Stimulated activated CD4-positive, alpha-beta T cell treated with anti-CD3 and anti-CD28 coated beads, Interleukin-2, amount 100 ng/mL, for 4 hours (primary cell): ENCODE measurements at regions not wholly inside any gene's neighbourhood (a gene's known extent, or its start where the extent isn't known, plus 50 kb on each side); places are given as distances from the start of the nearest gene placed in this dataset.

Source experiments
- DNase-seq: peaks from one replicate; pipeline ENCODE4 v3.0.0-alpha.2; 2020; ENCODE audit warnings: low read depth

GRCh38 chr18:8969639-8970390 lies 132.7 kb upstream of the NDUFV2 start:
- no peak for DNase-seq

DNA sequence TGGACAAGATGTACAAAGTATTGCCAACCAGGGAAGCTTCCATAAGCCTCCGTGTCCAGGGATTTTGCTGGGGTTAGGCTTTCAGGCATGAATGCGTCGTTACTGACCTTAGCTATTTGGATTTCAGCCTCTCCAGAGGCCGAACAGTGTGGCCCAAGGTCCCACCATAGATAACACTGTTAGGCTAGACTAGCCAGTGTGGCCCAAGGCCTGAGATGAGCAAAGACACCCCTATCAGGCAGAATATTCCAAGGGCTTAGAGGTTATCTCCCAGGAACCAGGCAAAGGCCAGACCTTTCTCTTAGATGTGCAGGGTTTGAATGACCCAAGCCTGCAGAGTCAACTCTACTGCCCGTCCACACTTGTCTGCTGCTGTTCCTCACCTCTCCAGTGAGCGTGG lies 131.7 kb upstream of the NDUFV2 start:
- no peak for DNase-seq

DNA sequence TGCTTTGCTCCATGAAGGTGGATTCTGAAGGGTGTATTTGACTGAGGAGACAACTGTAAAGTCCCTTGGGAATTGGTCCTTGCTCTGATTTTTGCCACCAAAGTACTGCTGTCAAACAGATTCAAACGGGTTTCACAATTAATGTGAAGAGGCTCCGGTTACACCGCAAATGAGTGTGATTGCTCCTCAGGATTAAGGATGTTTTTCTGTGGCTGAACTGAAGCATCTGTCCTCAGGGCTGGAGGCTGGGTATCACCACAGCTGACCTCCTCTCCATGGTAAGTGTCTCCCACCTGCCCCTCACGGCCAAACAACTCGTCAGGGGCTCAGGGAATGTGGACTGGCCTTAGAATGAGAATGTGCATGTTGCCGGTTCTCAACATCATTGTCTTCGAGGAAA lies 130.4 kb upstream of the NDUFV2 start:
- DNase-seq = no peak

DNA sequence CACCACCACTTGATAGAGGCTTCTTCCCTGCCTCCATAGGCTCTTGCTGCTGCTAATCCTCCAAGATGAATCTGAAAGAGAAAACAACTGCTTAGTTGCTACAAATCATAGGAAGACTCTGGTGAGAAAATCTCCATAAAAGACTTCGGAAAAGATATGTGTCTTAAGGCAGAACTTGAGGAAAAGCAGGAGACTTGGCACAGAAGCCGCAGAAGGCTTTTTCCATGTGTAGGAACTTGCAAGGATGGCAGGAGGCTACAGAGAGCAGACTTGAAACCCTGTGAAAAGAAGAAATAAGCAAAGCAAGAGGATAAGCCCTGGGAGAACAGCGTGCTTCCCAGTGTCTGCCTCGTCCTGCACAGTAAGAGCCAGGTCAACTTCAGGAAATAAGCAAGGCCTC lies 128.2 kb upstream of the NDUFV2 start:
- DNase-seq = no peak

DNA sequence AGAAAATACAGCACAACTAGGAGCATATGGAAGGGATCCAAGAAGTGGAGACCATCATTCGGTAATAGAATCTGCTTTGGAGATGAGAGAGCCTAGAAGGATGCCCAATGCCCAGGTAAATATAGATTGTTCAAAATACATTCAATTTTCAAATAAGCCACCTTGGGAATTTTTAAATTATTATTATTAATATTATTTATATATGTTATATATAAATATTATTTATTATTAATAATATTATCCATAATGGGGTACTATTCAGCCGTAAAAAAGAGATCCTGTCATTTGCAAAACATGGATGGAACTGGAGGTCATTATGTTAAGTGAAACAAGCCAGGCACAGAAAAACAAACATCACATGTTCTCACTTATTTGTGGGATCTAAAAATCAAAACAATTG lies 127.8 kb upstream of the NDUFV2 start:
- no peak for DNase-seq

- DNase-seq = no peak
Measured at GRCh38 chr18:8975624-8976023, 126.9 kb upstream of the NDUFV2 start.

GRCh38 chr18:8976606-8977005 lies 125.9 kb upstream of the NDUFV2 start:
- no peak for DNase-seq

DNA sequence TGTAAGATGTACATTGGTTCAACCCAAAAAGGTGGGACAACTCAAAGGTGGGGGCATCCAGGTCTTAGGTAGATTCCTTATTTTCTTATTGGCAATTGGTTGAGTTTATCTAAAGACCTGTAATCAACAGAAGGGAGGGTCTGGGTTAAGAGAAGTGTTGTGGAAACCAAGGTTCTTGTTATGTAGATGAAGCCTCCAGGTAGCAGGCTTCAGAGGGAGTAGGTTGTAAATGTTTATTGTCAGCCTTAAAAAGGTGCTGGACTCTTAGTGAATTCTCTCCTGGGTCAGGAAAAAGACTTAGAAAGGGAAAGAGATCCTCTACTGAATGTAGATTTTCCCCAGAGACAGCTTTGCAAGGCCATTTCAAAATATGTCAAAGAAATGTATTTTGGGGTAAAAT lies 125.3 kb upstream of the NDUFV2 start:
- DNase-seq = no peak

- no peak for DNase-seq
Measured at GRCh38 chr18:8977701-8978100, 124.8 kb upstream of the NDUFV2 start.

DNA sequence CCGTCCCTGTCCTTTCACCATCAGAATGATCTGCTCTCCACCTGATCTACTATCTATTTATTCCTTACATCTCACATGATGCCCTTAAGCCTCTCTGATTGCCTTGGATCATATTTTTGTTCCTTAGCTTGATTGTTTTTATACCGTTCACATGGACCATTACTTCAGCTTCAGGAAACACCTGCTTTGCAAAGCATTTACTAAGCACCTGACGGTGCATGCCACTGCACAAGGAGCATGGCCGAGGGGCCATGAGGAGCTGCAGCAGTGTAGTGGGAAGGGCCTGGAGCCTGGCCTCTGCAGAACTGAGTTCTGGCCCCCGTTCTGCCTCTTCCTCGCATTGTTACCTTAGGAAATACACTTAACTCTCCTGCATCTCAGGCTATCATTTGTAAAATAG lies 124.1 kb upstream of the NDUFV2 start:
- no peak for DNase-seq

DNA sequence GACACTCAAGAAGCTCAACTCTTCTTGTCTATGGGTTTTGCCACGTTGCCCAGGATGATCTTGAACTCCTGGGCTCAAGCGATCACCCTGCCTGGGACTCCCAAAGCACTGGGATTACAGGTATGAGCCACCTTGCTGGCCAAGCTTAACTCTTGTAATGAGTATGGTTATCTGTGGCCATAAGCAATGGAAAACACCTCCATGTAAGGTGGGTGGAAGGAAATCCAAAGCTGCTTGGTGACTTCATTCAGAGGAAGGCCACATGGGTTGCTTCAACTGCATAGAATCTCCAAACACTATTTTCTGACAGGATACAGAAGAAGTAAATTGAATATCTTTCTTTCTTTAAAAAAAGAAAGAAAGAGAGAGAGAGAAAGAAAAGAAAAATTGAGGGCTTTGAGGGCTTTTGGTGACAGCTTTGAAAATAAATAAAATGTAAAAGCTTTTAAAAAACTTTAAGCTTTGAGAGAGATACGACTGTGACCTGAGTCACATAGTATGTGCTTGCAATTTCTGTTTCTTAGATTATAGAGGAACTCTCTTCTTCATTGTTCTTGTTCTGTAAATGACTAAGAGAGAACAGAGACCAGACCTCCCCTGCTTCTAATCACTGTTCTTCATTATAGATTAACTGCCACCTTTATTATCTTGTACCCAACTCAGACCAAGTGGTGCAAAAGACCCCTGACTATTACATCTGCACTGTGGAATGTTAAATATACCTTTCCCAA lies 123.1 kb upstream of the NDUFV2 start:
- DNase-seq = no peak

DNA sequence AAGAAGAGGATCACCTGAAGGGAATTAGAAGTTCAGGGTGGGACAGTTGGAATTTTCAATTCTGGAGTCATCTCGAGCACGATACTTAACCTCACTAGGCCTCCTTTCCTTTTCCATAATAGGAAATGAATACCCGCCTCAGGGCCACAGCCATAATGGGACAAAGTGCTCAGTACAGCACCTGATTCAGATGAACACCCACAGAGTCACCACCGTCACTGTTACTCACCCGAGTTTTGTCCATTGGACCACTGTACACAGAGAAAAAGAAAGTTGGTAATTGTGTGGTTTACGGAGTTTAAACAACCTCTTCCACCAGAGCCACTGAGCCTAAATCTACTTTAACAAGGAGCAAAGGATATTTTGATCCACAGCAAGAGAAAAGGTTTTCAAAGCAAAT lies 122.0 kb upstream of the NDUFV2 start:
- DNase-seq = no peak

GRCh38 chr18:8980918-8981317 lies 121.6 kb upstream of the NDUFV2 start:
- no peak for DNase-seq

- DNase-seq = no peak
Measured at GRCh38 chr18:8982416-8983183, 119.9 kb upstream of the NDUFV2 start.

DNA sequence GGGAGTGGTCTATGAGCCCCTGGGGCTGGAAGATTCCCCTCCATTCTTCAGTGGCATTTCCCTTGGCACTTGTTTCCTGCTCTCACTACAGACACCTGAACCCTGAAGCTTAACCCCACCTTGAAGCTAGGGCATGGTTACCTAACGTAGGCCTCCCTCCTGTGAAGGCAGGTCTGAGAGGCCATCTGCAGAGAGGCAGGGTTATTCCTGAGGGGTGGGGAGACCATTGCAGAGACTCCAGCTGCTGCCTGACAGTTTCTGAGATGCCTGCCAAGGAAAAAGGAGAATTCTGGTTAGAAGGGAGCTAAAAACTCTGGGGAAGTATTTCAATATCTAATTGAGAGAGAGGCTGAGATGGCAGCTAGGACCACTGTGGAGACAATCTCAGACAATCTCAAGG lies 119.3 kb upstream of the NDUFV2 start:
- DNase-seq = no peak

DNA sequence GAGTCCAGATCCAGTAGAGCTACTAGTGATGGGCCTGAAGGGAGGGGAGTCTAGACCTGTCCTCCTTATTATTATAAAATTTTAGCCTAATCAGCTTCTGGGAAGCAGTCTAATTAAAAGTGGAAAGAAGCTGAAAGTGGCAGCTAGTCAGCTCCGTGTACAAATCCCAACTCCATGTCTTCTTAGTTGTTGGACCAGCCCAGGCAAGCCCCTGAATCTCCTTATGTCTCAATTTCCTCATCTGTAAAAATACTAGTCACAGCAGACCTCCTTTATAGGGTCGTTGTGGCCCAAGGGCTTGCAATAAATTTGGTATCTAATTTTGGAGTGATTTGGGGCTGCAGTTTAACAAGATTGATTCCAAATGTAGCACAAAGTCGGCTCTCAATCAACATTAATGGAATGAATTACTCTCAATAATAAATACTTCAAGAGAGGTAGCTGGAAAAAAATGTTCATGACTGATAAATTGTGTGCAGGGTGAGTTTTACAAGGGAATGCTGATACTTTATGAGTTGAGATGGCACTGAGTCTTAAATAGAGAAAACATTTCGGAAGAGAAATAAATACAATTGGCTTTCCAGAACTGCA lies 118.3 kb upstream of the NDUFV2 start:
- no peak for DNase-seq

DNA sequence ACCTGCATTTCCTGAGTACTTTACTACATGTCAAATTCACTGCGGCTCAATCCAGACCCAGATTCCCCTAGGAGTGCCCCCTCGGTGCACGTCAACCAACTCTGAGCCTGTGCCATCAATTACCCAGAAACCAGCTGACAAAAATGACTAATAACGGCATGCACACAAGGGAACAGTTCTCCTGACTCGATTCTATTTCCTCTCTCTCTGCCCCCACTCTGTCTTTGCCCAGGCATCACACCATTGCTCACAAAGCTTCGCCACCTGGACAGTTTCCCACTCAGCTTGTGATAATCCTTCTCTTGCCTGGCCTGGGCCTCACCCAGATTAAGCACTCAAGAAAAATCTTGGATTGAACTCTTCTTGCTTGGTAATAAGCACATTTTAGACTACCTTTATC lies 115.3 kb upstream of the NDUFV2 start:
- no peak for DNase-seq

DNA sequence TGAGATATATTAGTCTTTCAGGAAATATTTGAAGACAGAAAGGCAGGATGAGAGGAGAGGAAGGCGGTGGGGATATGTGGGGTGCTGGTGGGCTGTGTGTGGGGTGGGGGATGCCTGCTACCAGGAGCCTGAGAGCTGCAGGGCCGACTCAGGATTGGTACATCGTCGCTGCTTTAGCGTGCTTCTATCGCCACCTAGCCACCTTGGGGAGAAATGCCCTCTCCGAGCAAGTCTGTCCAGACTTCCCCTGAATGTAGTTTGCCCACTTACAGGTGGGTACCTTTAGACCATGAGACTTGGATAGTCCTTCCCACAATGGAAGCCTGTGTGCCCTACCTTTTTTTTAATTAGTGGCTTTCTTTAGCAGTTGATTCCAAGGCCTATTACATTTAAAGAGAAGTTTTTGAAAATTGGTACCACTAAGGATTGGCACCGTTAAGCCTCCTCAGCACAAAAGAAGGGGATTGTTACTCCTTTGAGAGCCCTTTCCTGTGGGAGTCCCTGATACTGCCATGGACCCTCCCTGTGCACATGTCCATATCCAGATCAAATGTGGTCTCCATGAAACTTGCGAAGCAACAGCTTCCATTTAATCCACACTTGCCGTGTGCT lies 114.1 kb upstream of the NDUFV2 start:
- DNase-seq = peak; percentile 20

DNA sequence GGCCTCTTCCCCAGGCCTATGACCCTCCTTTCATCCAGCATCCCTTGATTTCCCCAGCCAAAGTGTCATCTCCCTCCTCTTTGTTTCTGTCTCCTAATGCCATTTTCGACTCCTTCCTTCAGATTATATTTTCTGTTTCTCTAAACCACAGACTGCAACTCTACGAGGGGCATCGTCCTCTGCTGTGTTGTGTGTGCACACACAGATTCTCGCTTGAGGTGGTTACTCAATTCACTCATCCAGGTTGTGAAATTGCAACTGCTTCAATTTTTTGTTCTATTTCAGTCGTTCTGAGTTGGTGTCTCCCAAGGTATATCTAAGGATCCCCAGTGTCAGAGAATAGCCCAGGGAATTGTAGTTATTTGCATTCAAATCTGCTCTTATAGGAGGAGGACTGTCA lies 113.5 kb upstream of the NDUFV2 start:
- DNase-seq = no peak

DNA sequence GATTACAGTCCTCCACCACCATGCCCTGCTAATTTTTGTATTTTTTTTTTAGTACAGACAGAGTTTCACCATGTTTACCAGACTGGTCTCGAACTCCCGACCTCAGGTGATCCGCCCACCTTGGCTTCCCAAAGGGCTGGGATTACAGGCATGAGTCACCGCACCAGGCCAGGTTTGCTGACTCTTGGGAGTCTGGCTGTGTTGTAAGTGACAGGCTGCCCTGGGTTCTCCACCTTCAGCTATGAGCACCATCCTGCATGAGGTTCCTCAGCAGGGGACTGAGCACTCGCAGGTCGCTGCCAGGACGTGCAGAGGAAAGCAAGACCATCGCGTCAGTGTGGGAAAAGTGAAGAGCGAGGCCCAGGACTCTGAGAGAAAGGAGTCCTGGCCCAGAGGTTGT lies 112.6 kb upstream of the NDUFV2 start:
- DNase-seq = no peak

DNA sequence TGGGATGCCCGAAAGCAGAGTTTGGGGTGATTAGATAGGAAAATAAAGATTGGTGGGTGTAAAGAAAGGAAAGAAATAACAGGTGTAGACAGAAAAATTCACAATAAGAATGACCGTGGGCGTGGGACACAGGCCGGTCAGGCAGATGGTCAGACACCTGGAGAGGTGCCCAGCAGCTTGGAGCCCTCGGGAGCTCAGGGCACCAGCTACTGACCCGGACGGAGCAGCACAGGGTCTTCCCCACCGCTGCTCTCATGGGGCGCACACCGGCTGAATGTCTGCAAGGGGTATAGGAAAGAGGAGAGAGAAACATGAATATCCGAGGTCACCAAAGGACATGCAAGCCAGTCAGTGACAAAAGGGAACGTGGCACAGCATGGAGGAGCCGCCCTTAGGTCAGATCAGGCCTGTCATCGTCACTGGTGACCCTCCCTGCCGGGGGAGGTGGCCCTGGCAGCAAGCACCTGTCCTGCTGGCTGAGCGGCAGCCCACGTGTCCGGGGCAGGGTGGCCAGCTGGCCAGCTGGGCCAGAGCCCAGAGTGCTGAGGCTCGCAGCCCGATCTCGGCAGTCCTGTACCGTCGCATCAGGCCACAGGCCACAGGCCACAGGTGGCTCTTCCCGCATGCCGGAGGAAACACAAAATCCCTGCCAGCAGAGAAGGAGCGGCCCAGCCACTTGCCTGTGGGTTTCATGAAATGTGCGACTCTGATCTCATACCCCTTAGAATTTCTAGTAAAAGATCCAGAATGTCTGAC lies 112.0 kb upstream of the NDUFV2 start:
- DNase-seq = no peak

- DNase-seq = no peak
Measured at GRCh38 chr18:8991155-8991554, 111.3 kb upstream of the NDUFV2 start.
